B cell (primary cell): ENCODE measurements at regions not wholly inside any gene's neighbourhood (a gene's known extent, or its start where the extent isn't known, plus 50 kb on each side); places are given as distances from the start of the nearest gene placed in this dataset.

Experiments
- ATAC-seq: fragments of 200-7000 bp; cut with Tn5 transposase; one replicate; pipeline ENCODE4 v1.10.0; 2021; ENCODE audit warnings: low read depth, mild to moderate bottlenecking, moderate number of reproducible peaks, moderate library complexity
- CTCF ChIA-PET: fragments of 350-600 bp; sonication (Branson Sonifier 250); formaldehyde crosslinking; loops from one replicate; lab custom pipeline; 2021; ENCODE audit warnings: antibody characterized with exemption, inconsistent platforms; lab: Charles Lee
- POLR2A ChIA-PET: fragments of 350-600 bp; sonication (Branson Sonifier 250); formaldehyde crosslinking; loops from one replicate; lab custom pipeline; 2021; ENCODE audit warnings: antibody characterized with exemption; lab: Charles Lee
- DNase-seq: peaks from one replicate; pipeline ENCODE4 v3.0.0; 2013
- H2AFZ ChIP-seq: 2 replicates; pipeline ENCODE4 v1.6.1; 2012; ENCODE audit warnings: mild to moderate bottlenecking, low read depth, low read length; ENCODE audit not compliant: insufficient read depth, poor library complexity, severe bottlenecking
- H3K27ac ChIP-seq, 2 donors: 1 replicate in 1 of 2; 2 replicates in 1 of 2; pipeline ENCODE4 v1.5.1; 2012 to 2013; ENCODE audit warnings: low read length in 2 of 2, mild to moderate bottlenecking in 2 of 2, moderate library complexity in 1 of 2
- H3K27me3 ChIP-seq, 4 experiments: fragments of 200-600 bp in 1 of 4; sonication (generic) in 1 of 4; replicated peaks in 1 of 4; 1 replicate in 2 of 4; 2 replicates in 2 of 4; pipeline versions ENCODE4 v1.6.1 to v1.7.0; 2013 to 2016; ENCODE audit warnings: low read length in 3 of 4, mild to moderate bottlenecking in 2 of 4, mixed read lengths in 1 of 4, moderate library complexity in 1 of 4; ENCODE audit not compliant: insufficient read depth in 4 of 4, control insufficient read depth in 3 of 4; ENCODE audit errors: control extremely low read depth in 1 of 4
- H3K36me3 ChIP-seq, 2 experiments: replicated peaks in 1 of 2; 1 replicate in 1 of 2; 2 replicates in 1 of 2; pipeline versions ENCODE4 v1.6.1 to v1.7.1; 2013; ENCODE audit warnings: low read length in 1 of 2; ENCODE audit not compliant: insufficient read depth in 2 of 2, control insufficient read depth in 1 of 2; ENCODE audit errors: control extremely low read depth in 1 of 2, extremely low read depth in 1 of 2
- H3K4me1 ChIP-seq, 2 donors: fragments of 200-600 bp in 1 of 2; sonication (generic) in 1 of 2; 1 replicate in 1 of 2; 2 replicates in 1 of 2; pipeline versions ENCODE4 v1.5.1 to v1.6.1; 2013 to 2017; ENCODE audit warnings: low read length in 2 of 2; ENCODE audit not compliant: control insufficient read depth in 2 of 2, insufficient read depth in 2 of 2
- H3K4me2 ChIP-seq: replicated peaks from 2 replicates; pipeline ENCODE3; 2012; ENCODE audit warnings: mild to moderate bottlenecking, low read depth, low read length; ENCODE audit not compliant: poor library complexity, severe bottlenecking
- H3K4me3 ChIP-seq, 5 experiments: fragments of 200-600 bp in 1 of 5; sonication (generic) in 1 of 5; 1 replicate in 3 of 5; 2 replicates in 2 of 5; pipeline versions ENCODE4 v1.5.1 to v1.7.0; 2011 to 2016; ENCODE audit warnings: low read length in 4 of 5, mild to moderate bottlenecking in 4 of 5, low read depth in 2 of 5, control low read depth in 1 of 5, moderate library complexity in 1 of 5; ENCODE audit not compliant: insufficient read depth in 1 of 5; ENCODE audit errors: control extremely low read depth in 1 of 5, extremely low read depth in 1 of 5
- H3K79me2 ChIP-seq: fragments of 200-600 bp; sonication (generic); one replicate; pipeline ENCODE4 v1.6.0; 2016; ENCODE audit warnings: low read length; ENCODE audit not compliant: control insufficient read depth, insufficient read depth
- H3K9ac ChIP-seq: fragments of 200-600 bp; sonication (generic); 2 replicates; pipeline ENCODE4 v1.6.1; 2017; ENCODE audit warnings: mild to moderate bottlenecking, low read length, moderate library complexity
- H3K9me3 ChIP-seq, 3 donors: one replicate each; pipeline versions ENCODE4 v1.6.1 to v1.7.1; 2013; ENCODE audit warnings: low read length in 2 of 3; ENCODE audit not compliant: control insufficient read depth in 2 of 3, insufficient read depth in 1 of 3; ENCODE audit errors: control extremely low read depth in 1 of 3
- H4K20me1 ChIP-seq: 2 replicates; pipeline ENCODE4 v1.6.0; 2012; ENCODE audit warnings: mild to moderate bottlenecking, low read length; ENCODE audit not compliant: insufficient read depth, control insufficient read depth, poor library complexity, severe bottlenecking
- H3K27ac Mint-ChIP-seq: one replicate; pipeline ENCODE4 v1.8.0; 2021; ENCODE audit warnings: mixed read lengths
- H3K27me3 Mint-ChIP-seq: one replicate; pipeline ENCODE4 v1.8.0; 2021; ENCODE audit warnings: mixed read lengths
- H3K4me1 Mint-ChIP-seq: one replicate; pipeline ENCODE4 v1.8.0; 2021; ENCODE audit warnings: mixed read lengths
- H3K4me3 Mint-ChIP-seq: one replicate; pipeline ENCODE4 v1.8.0; 2021; ENCODE audit warnings: mixed read lengths
- H3K9me3 Mint-ChIP-seq: one replicate; pipeline ENCODE4 v1.8.0; 2022; ENCODE audit warnings: mixed read lengths; ENCODE audit not compliant: insufficient read depth
- CTCF ChIP-seq: fragments of 200-600 bp; IDR thresholded peaks from one replicate; pipeline ENCODE4 v1.8.0; 2022; ENCODE audit warnings: antibody characterized with exemption, mild to moderate bottlenecking
- EZH2 ChIP-seq: IDR thresholded peaks from 2 replicates; pipeline ENCODE4 v1.6.1; 2012; ENCODE audit warnings: borderline replicate concordance, low read depth, mild to moderate bottlenecking, moderate library complexity, low read length; ENCODE audit not compliant: insufficient read depth, poor library complexity, severe bottlenecking
- WGBS: methylation state at CpG from one replicate; pipeline ENCODE4 v1.1.5; 2013; ENCODE audit warnings: missing lambda C conversion rate; ENCODE audit not compliant: insufficient coverage; 5-methylcytosine and 5-hydroxymethylcytosine counted together
- intact Hi-C: fragments of 100-400 bp; cut with micrococcal nuclease; formaldehyde crosslinking; loops from one replicate; pipeline ENCODE4 v1.10.0; 2022

- Histone ChIP-seq H3K9ac (no peak overlapping the region), H3K4me1 (no peaks in the 10 kb centered on the region), H3K79me2 (no peaks in the 10 kb centered on the region), H2AFZ (no peak overlapping the region), H3K9me3 (no peaks in the 10 kb centered on the region), H3K27me3 (no peaks in the 10 kb centered on the region), H3K4me3 (no peak overlapping the region), H3K4me2 (no peak overlapping the region), H3K27ac (no peak overlapping the region), H3K36me3 (no peaks in the 10 kb centered on the region), H4K20me1 (no peaks in the 10 kb centered on the region)
- Mint-ChIP-seq H3K4me1 (no peaks in the 10 kb centered on the region), H3K27me3 (peaks cover 3% of the 10 kb centered on the region), H3K27ac (no peak overlapping the region), H3K9me3 (peaks cover 3% of the 10 kb centered on the region), H3K4me3 (no peak overlapping the region)
- intact Hi-C loops = no loop called here
- CTCF ChIA-PET = no interaction called here
- POLR2A ChIA-PET = no interaction called here
- 83% methylated on average over 1 of the region's 1 CpG for WGBS
- TF ChIP-seq EZH2 (no peak), CTCF (no peak)
- ATAC-seq = no peak
- DNase-seq = no peak
Observed at GRCh38 chr18:61738042-61738441, 154.8 kb downstream of the RNF152 start.

- H2AFZ ChIP-seq = no peak overlapping the region
- 83% methylated on average over 1 of the region's 4 CpGs for WGBS
- CTCF ChIA-PET = no interaction called here
Observed at GRCh38 chr18:61736133-61736532, 156.7 kb downstream of the RNF152 start.

More at GRCh38 chr18:61736133-61736532, 156.7 kb downstream of the RNF152 start:
- Mint-ChIP-seq H3K27me3 (peaks cover 3% of the 10 kb centered on the region), H3K4me1 (no peaks in the 10 kb centered on the region), H3K4me3 (no peak overlapping the region), H3K9me3 (peaks cover 3% of the 10 kb centered on the region), H3K27ac (no peak overlapping the region)
- H3K27ac ChIP-seq = no peak overlapping the region
- DNase-seq = no peak
- POLR2A ChIA-PET = no interaction called here
- TF ChIP-seq CTCF (no peak), EZH2 (no peak)
- intact Hi-C loops = no loop called here
- ATAC-seq = no peak
- no peak overlapping the region for H3K4me3 ChIP-seq
- no peaks in the 10 kb centered on the region for H3K4me1 ChIP-seq
- no peak overlapping the region for H3K9ac ChIP-seq
- no peak overlapping the region for H3K4me2 ChIP-seq
- H3K9me3 ChIP-seq = no peaks in the 10 kb centered on the region
- H3K27me3 ChIP-seq = no peaks in the 10 kb centered on the region
- no peaks in the 10 kb centered on the region for H3K36me3 ChIP-seq
- H4K20me1 ChIP-seq = no peaks in the 10 kb centered on the region
- no peaks in the 10 kb centered on the region for H3K79me2 ChIP-seq
